ENCODE measurements at regions not wholly inside any gene's neighbourhood (a gene's known extent, or its start where the extent isn't known, plus 50 kb on each side); places are given as distances from the start of the nearest gene placed in this dataset.

GRCh38 chr6:169993861-169994481, 242.5 kb downstream of the ERMARD start:
- Histone ChIP-seq H3K4me1 (ENCODE audit: insufficient read depth) (no peaks in the 10 kb centered on the region), H3K36me3 (ENCODE audit: insufficient read depth) (no peaks in the 10 kb centered on the region), H3K4me3 (ENCODE audit: low read depth, low read length) (no peak overlapping the region), H3K27ac (ENCODE audit: low read depth) (no peak overlapping the region)
- 93% methylated on average over 16 of the region's 16 CpGs for WGBS
- DNase-seq (ENCODE audit: extremely low spot score), result no peak

GRCh38 chr6:169991913-169992312, 240.5 kb downstream of the ERMARD start:
- H3K36me3 ChIP-seq (ENCODE audit: insufficient read depth), result no peaks in the 10 kb centered on the region
- no peak overlapping the region for H3K27ac ChIP-seq (ENCODE audit: low read depth)
- no peak overlapping the region for H3K4me3 ChIP-seq (ENCODE audit: low read depth, low read length)
- DNase-seq (ENCODE audit: extremely low spot score), result no peak
- H3K4me1 ChIP-seq (ENCODE audit: insufficient read depth), result no peaks in the 10 kb centered on the region
- WGBS, result 97% methylated on average over 8 of the region's 8 CpGs

- no peaks in the 10 kb centered on the region for H3K4me1 ChIP-seq (ENCODE audit: insufficient read depth)
- H3K36me3 ChIP-seq (ENCODE audit: insufficient read depth), result no peaks in the 10 kb centered on the region
- DNase-seq (ENCODE audit: extremely low spot score), result no peak
- no peak overlapping the region for H3K4me3 ChIP-seq (ENCODE audit: low read depth, low read length)
- no peak overlapping the region for H3K27ac ChIP-seq (ENCODE audit: low read depth)
- 80% methylated on average over 8 of the region's 8 CpGs for WGBS
Observed at GRCh38 chr6:169991031-169991390, 239.6 kb downstream of the ERMARD start.

GRCh38 chr6:169990095-169991030, 238.9 kb downstream of the ERMARD start:
- no peak overlapping the region for H3K4me3 ChIP-seq (ENCODE audit: low read depth, low read length)
- 76% methylated on average over 32 of the region's 32 CpGs for WGBS
- H3K27ac ChIP-seq (ENCODE audit: low read depth), result no peak overlapping the region
- H3K4me1 ChIP-seq (ENCODE audit: insufficient read depth), result no peaks in the 10 kb centered on the region
- no peaks in the 10 kb centered on the region for H3K36me3 ChIP-seq (ENCODE audit: insufficient read depth)
- DNase-seq (ENCODE audit: extremely low spot score), result no peak

- 88% methylated on average over 8 of the region's 8 CpGs for WGBS
- DNase-seq (ENCODE audit: extremely low spot score), result no peak
- no peaks in the 10 kb centered on the region for H3K4me1 ChIP-seq (ENCODE audit: insufficient read depth)
- H3K36me3 ChIP-seq (ENCODE audit: insufficient read depth), result no peaks in the 10 kb centered on the region
- no peak overlapping the region for H3K4me3 ChIP-seq (ENCODE audit: low read depth, low read length)
- H3K27ac ChIP-seq (ENCODE audit: low read depth), result no peak overlapping the region
Observed at GRCh38 chr6:169989594-169989993, 238.2 kb downstream of the ERMARD start.

GRCh38 chr6:169988769-169989550, 237.5 kb downstream of the ERMARD start:
- Histone ChIP-seq H3K27ac (ENCODE audit: low read depth) (no peak overlapping the region), H3K4me3 (ENCODE audit: low read depth, low read length) (no peak overlapping the region), H3K36me3 (ENCODE audit: insufficient read depth) (no peaks in the 10 kb centered on the region), H3K4me1 (ENCODE audit: insufficient read depth) (no peaks in the 10 kb centered on the region)
- no peak for DNase-seq (ENCODE audit: extremely low spot score)
- WGBS, result 94% methylated on average over 25 of the region's 25 CpGs

GRCh38 chr6:169986848-169987498, 235.6 kb downstream of the ERMARD start:
- no peak for DNase-seq (ENCODE audit: extremely low spot score)
- H3K4me1 ChIP-seq (ENCODE audit: insufficient read depth), result no peaks in the 10 kb centered on the region
- no peaks in the 10 kb centered on the region for H3K36me3 ChIP-seq (ENCODE audit: insufficient read depth)
- H3K4me3 ChIP-seq (ENCODE audit: low read depth, low read length), result no peak overlapping the region
- H3K27ac ChIP-seq (ENCODE audit: low read depth), result no peak overlapping the region
- WGBS, result 87% methylated on average over 35 of the region's 35 CpGs

GRCh38 chr6:169986171-169986847, 234.9 kb downstream of the ERMARD start:
- H3K27ac ChIP-seq (ENCODE audit: low read depth), result no peak overlapping the region
- H3K4me1 ChIP-seq (ENCODE audit: insufficient read depth), result no peaks in the 10 kb centered on the region
- DNase-seq (ENCODE audit: extremely low spot score), result no peak
- 93% methylated on average over 30 of the region's 30 CpGs for WGBS
- H3K4me3 ChIP-seq (ENCODE audit: low read depth, low read length), result no peak overlapping the region
- no peaks in the 10 kb centered on the region for H3K36me3 ChIP-seq (ENCODE audit: insufficient read depth)

GRCh38 chr6:169985121-169986015, 233.9 kb downstream of the ERMARD start:
- Histone ChIP-seq H3K27ac (ENCODE audit: low read depth) (no peak overlapping the region), H3K4me3 (ENCODE audit: low read depth, low read length) (no peak overlapping the region), H3K36me3 (ENCODE audit: insufficient read depth) (no peaks in the 10 kb centered on the region), H3K4me1 (ENCODE audit: insufficient read depth) (no peaks in the 10 kb centered on the region)
- WGBS, result 90% methylated on average over 38 of the region's 38 CpGs
- DNase-seq (ENCODE audit: extremely low spot score), result no peak

- no peak overlapping the region for H3K27ac ChIP-seq (ENCODE audit: low read depth)
- H3K4me3 ChIP-seq (ENCODE audit: low read depth, low read length), result no peak overlapping the region
- DNase-seq (ENCODE audit: extremely low spot score), result no peak
- no peaks in the 10 kb centered on the region for H3K36me3 ChIP-seq (ENCODE audit: insufficient read depth)
- WGBS, result 82% methylated on average over 40 of the region's 40 CpGs
- no peaks in the 10 kb centered on the region for H3K4me1 ChIP-seq (ENCODE audit: insufficient read depth)
Observed at GRCh38 chr6:169984181-169985120, 233.0 kb downstream of the ERMARD start.

- DNase-seq (ENCODE audit: extremely low spot score), result no peak
Observed at GRCh38 chr6:169983651-169984050, 232.2 kb downstream of the ERMARD start.

More at GRCh38 chr6:169983651-169984050, 232.2 kb downstream of the ERMARD start:
- WGBS, result 81% methylated on average over 10 of the region's 10 CpGs
- H3K4me1 ChIP-seq (ENCODE audit: insufficient read depth), result no peaks in the 10 kb centered on the region
- no peak overlapping the region for H3K4me3 ChIP-seq (ENCODE audit: low read depth, low read length)
- H3K36me3 ChIP-seq (ENCODE audit: insufficient read depth), result no peaks in the 10 kb centered on the region
- H3K27ac ChIP-seq (ENCODE audit: low read depth), result no peak overlapping the region

Measured in urinary bladder (tissue), 3 donors.